HepG2 (cell line): ENCODE measurements at regions not wholly inside any gene's neighbourhood (a gene's known extent, or its start where the extent isn't known, plus 50 kb on each side); places are given as distances from the start of the nearest gene placed in this dataset.

ENCODE experiments used
- ARID3A ChIP-seq: IDR thresholded peaks from 2 replicates; pipeline ENCODE4 v1.6.1; 2012; ENCODE audit warnings: low read depth, low read length, improper control_type of control experiment
- CREB1 ChIP-seq, 2 experiments: fragments of 450-650 bp in 1 of 2; IDR thresholded peaks; 2 replicates each; pipeline ENCODE4 v1.6.1; 2016 to 2017; ENCODE audit warnings: control low read depth in 1 of 2, mild to moderate bottlenecking in 1 of 2, missing compliant biosample characterization in 1 of 2, missing genetic modification characterization in 1 of 2
- FOXJ3 ChIP-seq: sonication (generic); formaldehyde crosslinking; IDR thresholded peaks from 2 replicates; pipeline ENCODE4 v1.4.0; 2020; ENCODE audit warnings: missing genetic modification reagents, mild to moderate bottlenecking, borderline replicate concordance
- GABPA ChIP-seq, 2 experiments: IDR thresholded peaks; 2 replicates each; pipeline ENCODE4 v1.6.1; 2011 to 2016; ENCODE audit warnings: low read depth in 2 of 2, low read length in 1 of 2, missing biosample characterization in 1 of 2, missing genetic modification characterization in 1 of 2
- HHEX ChIP-seq: IDR thresholded peaks from 2 replicates; pipeline ENCODE4 v1.6.1; 2016; ENCODE audit warnings: control low read depth
- HNF1A ChIP-seq, 2 experiments: sonication (generic) in 1 of 2; formaldehyde crosslinking in 1 of 2; IDR thresholded peaks; 2 replicates each; pipeline versions ENCODE4 v1.4.0 to v1.6.1; 2016 to 2020; ENCODE audit warnings: borderline replicate concordance in 1 of 2, low read depth in 1 of 2, mild to moderate bottlenecking in 1 of 2, missing genetic modification reagents in 1 of 2
- KAT8 ChIP-seq: IDR thresholded peaks from 2 replicates; pipeline ENCODE4 v1.6.1; 2016; ENCODE audit warnings: missing genetic modification reagents, missing compliant biosample characterization
- PAWR ChIP-seq: sonication (generic); formaldehyde crosslinking; IDR thresholded peaks from 2 replicates; pipeline ENCODE4 v1.4.0; 2020; ENCODE audit warnings: missing genetic modification reagents, mild to moderate bottlenecking, borderline replicate concordance
- PITX1 ChIP-seq: sonication (generic); formaldehyde crosslinking; IDR thresholded peaks from 2 replicates; pipeline ENCODE4 v1.5.1; 2020; ENCODE audit warnings: mild to moderate bottlenecking, missing genetic modification reagents
- POLR2G ChIP-seq: fragments of 200-400 bp; formaldehyde crosslinking; IDR thresholded peaks from 2 replicates; pipeline ENCODE4 v1.6.1; 2018; ENCODE audit warnings: mild to moderate bottlenecking, low read depth, low read length, moderate library complexity
- RXRB ChIP-seq: IDR thresholded peaks from 2 replicates; pipeline ENCODE4 v1.6.1; 2016; ENCODE audit warnings: borderline replicate concordance, missing genetic modification reagents, missing compliant biosample characterization
- SALL1 ChIP-seq: sonication (generic); formaldehyde crosslinking; IDR thresholded peaks from 2 replicates; pipeline ENCODE4 v1.8.0; 2022; ENCODE audit warnings: mild to moderate bottlenecking, missing genetic modification reagents
- SAP130 ChIP-seq: IDR thresholded peaks from 2 replicates; pipeline ENCODE4 v1.6.1; 2016; ENCODE audit warnings: low read depth
- THYN1 ChIP-seq: sonication (generic); formaldehyde crosslinking; IDR thresholded peaks from 2 replicates; pipeline ENCODE4 v1.8.1; 2023; ENCODE audit warnings: low read depth, mild to moderate bottlenecking, moderate library complexity, missing genetic modification reagents, borderline replicate concordance
- ZFX ChIP-seq: sonication (generic); formaldehyde crosslinking; IDR thresholded peaks from 2 replicates; pipeline ENCODE4 v1.4.0; 2020; ENCODE audit warnings: mild to moderate bottlenecking, low read depth, missing genetic modification reagents, moderate library complexity
- ZNF580 ChIP-seq: IDR thresholded peaks from 2 replicates; pipeline ENCODE4 v1.6.1; 2016; ENCODE audit warnings: low read depth, borderline replicate concordance
- ZNF772 ChIP-seq: sonication (generic); formaldehyde crosslinking; IDR thresholded peaks from 2 replicates; pipeline ENCODE4 v1.5.0; 2020; ENCODE audit warnings: mild to moderate bottlenecking, missing genetic modification reagents
- ZSCAN21 ChIP-seq: sonication (generic); formaldehyde crosslinking; IDR thresholded peaks from 2 replicates; pipeline ENCODE4 v1.8.0; 2022; ENCODE audit warnings: mild to moderate bottlenecking, missing genetic modification reagents, moderate library complexity, borderline replicate concordance
- ZSCAN5A ChIP-seq: sonication (generic); formaldehyde crosslinking; IDR thresholded peaks from 2 replicates; pipeline ENCODE4 v1.8.0; 2022; ENCODE audit warnings: mild to moderate bottlenecking, missing genetic modification reagents, borderline replicate concordance

GRCh38 chr9:81814401-81814793, 113.8 kb upstream of the SPATA31D4 start (continued):
- TF ChIP-seq ARID3A (0 out of 2 replicates have a peak, but pooled peaks have one; percentile 10), POLR2G (no peak), SALL1 (CRISPR knock-in tag) (peak; percentile 36; the same call in 1 of the 2 replicates), PITX1 (CRISPR knock-in tag) (peak; percentile 74), ZFX (CRISPR knock-in tag) (0 out of 2 replicates have a peak, but pooled peaks have one; percentile 18), KAT8 (0 out of 2 replicates have a peak, but pooled peaks have one; percentile 22), SAP130 (CRISPR knock-in tag) (peak; percentile 56), ZSCAN21 (CRISPR knock-in tag) (peak; percentile 95), HNF1A (IDR thresholded peaks at IDR 0.05; ENCODE audit: low read depth) (peak; percentile 59; the same call in 1 of the 2 replicates), HNF1A (CRISPR knock-in tag; IDR thresholded peaks at IDR 0.05; ENCODE audit: borderline replicate concordance) (peak; percentile 71; the same call in 1 of the 2 replicates), ZNF580 (CRISPR knock-in tag) (no peak), CREB1 (IDR thresholded peaks at IDR 0.05) (no peak), CREB1 (CRISPR knock-in tag; IDR thresholded peaks at IDR 0.05) (peak; percentile 42; the same call in 1 of the 2 replicates), PAWR (no peak), GABPA (IDR thresholded peaks at IDR 0.05; ENCODE audit: low read depth, low read length) (no peak), GABPA (CRISPR knock-in tag; IDR thresholded peaks at IDR 0.05; ENCODE audit: low read depth) (no peak), FOXJ3 (CRISPR knock-in tag) (peak; percentile 85; the same call in 1 of the 2 replicates), ZSCAN5A (CRISPR knock-in tag) (no peak), RXRB (CRISPR knock-in tag) (peak; percentile 87), THYN1 (CRISPR knock-in tag) (no peak), ZNF772 (CRISPR knock-in tag) (no peak), HHEX (CRISPR knock-in tag) (peak; percentile 78)
